GM18909 (cell line): ENCODE measurements at regions not wholly inside any gene's neighbourhood (a gene's known extent, or its start where the extent isn't known, plus 50 kb on each side); places are given as distances from the start of the nearest gene placed in this dataset.
"Not testable (repeated sequence)": the region's sequence is repeated elsewhere in the genome, so short reads cannot be mapped to it uniquely, and the experiment has no call there.

Experiments
- ATAC-seq: cut with Tn5 transposase; IDR thresholded peaks from one replicate; pipeline ENCODE4 v1.9.1; 2021; ENCODE audit warnings: mild to moderate bottlenecking; ENCODE audit not compliant: unreplicated experiment, poor library complexity

GRCh38 chr1:68826836-68827235 lies 330.0 kb upstream of the DEPDC1 start:
- no peak for ATAC-seq

GRCh38 chr1:68827261-68827660 lies 330.4 kb upstream of the DEPDC1 start:
- no peak for ATAC-seq

GRCh38 chr1:68828013-68828412 lies 331.1 kb upstream of the DEPDC1 start:
- no peak for ATAC-seq

- ATAC-seq, result no peak
These were observed 334.4 kb upstream of the DEPDC1 start for GRCh38 chr1:68831281-68831680.

GRCh38 chr1:68848017-68848416 lies 351.1 kb upstream of the DEPDC1 start:
- ATAC-seq, result no peak

- no peak for ATAC-seq
These were observed 371.7 kb upstream of the DEPDC1 start for GRCh38 chr1:68868606-68869005.

GRCh38 chr1:68873144-68873543 lies 376.3 kb upstream of the DEPDC1 start:
- ATAC-seq, result no peak

GRCh38 chr1:68881330-68882194 lies 384.7 kb upstream of the DEPDC1 start:
- not testable (repeated sequence) for ATAC-seq

- ATAC-seq, result no peak
These were observed 392.6 kb upstream of the DEPDC1 start for GRCh38 chr1:68889471-68889870.

- no peak for ATAC-seq
These were observed 393.9 kb upstream of the DEPDC1 start for GRCh38 chr1:68890736-68891135.

GRCh38 chr1:68904477-68904876 lies 407.6 kb upstream of the DEPDC1 start:
- ATAC-seq, result no peak

- no peak for ATAC-seq
These were observed 409.5 kb upstream of the DEPDC1 start for GRCh38 chr1:68906431-68906830.

- no peak for ATAC-seq
These were observed 410.6 kb upstream of the DEPDC1 start for GRCh38 chr1:68907491-68907890.

GRCh38 chr1:68908316-68908715 lies 411.4 kb upstream of the DEPDC1 start:
- ATAC-seq, result no peak

- ATAC-seq, result no peak
These were observed 419.5 kb upstream of the DEPDC1 start for GRCh38 chr1:68916221-68916902.

- ATAC-seq, result no peak
These were observed 420.6 kb upstream of the DEPDC1 start for GRCh38 chr1:68917456-68917855.

- peak; percentile 65 for ATAC-seq
These were observed 421.7 kb upstream of the DEPDC1 start for GRCh38 chr1:68918563-68918962.

GRCh38 chr1:68919075-68919474 lies 422.2 kb upstream of the DEPDC1 start:
- no peak for ATAC-seq

- ATAC-seq, result not testable (repeated sequence)
These were observed 426.7 kb upstream of the DEPDC1 start for GRCh38 chr1:68923475-68924088.

- no peak for ATAC-seq
These were observed 433.2 kb upstream of the DEPDC1 start for GRCh38 chr1:68930101-68930500.

- ATAC-seq, result no peak
These were observed 439.6 kb upstream of the DEPDC1 start for GRCh38 chr1:68936530-68936929.
